ENCODE measurements at regions not wholly inside any gene's neighbourhood (a gene's known extent, or its start where the extent isn't known, plus 50 kb on each side); places are given as distances from the start of the nearest gene placed in this dataset.

DNA sequence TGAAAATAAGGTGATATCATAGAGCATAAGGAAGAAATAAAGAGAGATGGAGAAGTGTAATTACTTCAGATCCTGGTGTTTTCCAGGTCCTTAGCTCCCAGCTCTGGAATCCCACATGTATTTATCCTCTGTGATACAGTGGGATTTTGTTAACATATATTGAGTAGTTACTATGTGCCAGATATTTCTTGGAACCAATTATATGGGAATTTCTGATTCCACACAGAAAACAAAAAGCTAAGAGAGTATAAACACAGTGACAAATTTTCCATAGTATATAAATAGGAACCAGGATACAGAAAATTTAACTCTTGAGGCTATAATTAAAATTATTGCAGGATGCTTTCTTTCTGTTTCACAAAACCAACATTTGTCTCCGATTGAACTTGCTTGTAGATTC, 1067.5 kb downstream of the PCDH7 start:
- TF ChIP-seq CTCF (IDR thresholded peaks at IDR 0.05) (no peak), POLR2A (IDR thresholded peaks at IDR 0.05) (no peak)
